ENCODE measurements at regions not wholly inside any gene's neighbourhood (a gene's known extent, or its start where the extent isn't known, plus 50 kb on each side); places are given as distances from the start of the nearest gene placed in this dataset.

- DNase-seq: no peak
These were observed 65.9 kb upstream of the SLC22A23 start for GRCh38 chr6:3522561-3523260.

- DNase-seq: no peak
These were observed 63.7 kb upstream of the SLC22A23 start for GRCh38 chr6:3520281-3521230.

GRCh38 chr6:3518356-3519190 lies 61.7 kb upstream of the SLC22A23 start:
- DNase-seq: no peak

GRCh38 chr6:3517350-3517749 lies 60.5 kb upstream of the SLC22A23 start:
- DNase-seq: no peak

- DNase-seq: no peak
These were observed 59.2 kb upstream of the SLC22A23 start for GRCh38 chr6:3516092-3516491.

- DNase-seq: no peak
These were observed 58.8 kb upstream of the SLC22A23 start for GRCh38 chr6:3515669-3516068.

- DNase-seq: no peak
These were observed 56.6 kb upstream of the SLC22A23 start for GRCh38 chr6:3513416-3513815.

GRCh38 chr6:3512832-3513231 lies 56.0 kb upstream of the SLC22A23 start:
- no peak for DNase-seq

GRCh38 chr6:3510617-3511016 lies 53.8 kb upstream of the SLC22A23 start:
- no peak for DNase-seq

GRCh38 chr6:3510178-3510577 lies 53.3 kb upstream of the SLC22A23 start:
- no peak for DNase-seq

GRCh38 chr6:3509336-3509735 lies 52.5 kb upstream of the SLC22A23 start:
- DNase-seq: no peak

GRCh38 chr6:3506751-3507383 lies 50.0 kb upstream of the SLC22A23 start:
- no peak for DNase-seq

Measured in GDM1 (cell line).